Germinal center (tissue), 1 donor: ENCODE measurements at regions not wholly inside any gene's neighbourhood (a gene's known extent, or its start where the extent isn't known, plus 50 kb on each side); places are given as distances from the start of the nearest gene placed in this dataset.

Experiments
- DNase-seq: peaks from one replicate; pipeline ENCODE4 v3.0.0; 2012; ENCODE audit warnings: mixed read lengths, low spot score

DNA sequence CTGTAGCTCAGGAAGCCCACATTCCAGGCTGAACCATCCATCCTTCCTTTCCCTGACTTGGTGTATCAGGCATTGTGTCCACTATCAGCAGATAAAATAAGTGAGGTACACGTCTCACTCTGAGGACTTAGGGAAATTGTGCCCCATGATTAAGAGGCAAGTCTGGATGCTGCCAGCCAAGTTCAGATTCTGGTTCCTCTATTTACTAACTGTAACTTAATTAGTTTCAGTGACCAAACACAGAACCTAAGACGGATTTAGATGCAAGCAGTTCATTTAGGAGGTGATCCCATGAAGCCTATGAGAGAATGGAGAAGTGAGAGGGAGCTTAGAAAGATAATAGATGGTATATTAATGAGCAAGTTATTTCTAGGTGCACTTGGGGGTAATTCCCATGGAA is 56.6 kb upstream of the PACRGL start:
- DNase-seq = no peak

GRCh38 chr4:20645236-20645635 is 55.0 kb upstream of the PACRGL start:
- no peak for DNase-seq

DNA sequence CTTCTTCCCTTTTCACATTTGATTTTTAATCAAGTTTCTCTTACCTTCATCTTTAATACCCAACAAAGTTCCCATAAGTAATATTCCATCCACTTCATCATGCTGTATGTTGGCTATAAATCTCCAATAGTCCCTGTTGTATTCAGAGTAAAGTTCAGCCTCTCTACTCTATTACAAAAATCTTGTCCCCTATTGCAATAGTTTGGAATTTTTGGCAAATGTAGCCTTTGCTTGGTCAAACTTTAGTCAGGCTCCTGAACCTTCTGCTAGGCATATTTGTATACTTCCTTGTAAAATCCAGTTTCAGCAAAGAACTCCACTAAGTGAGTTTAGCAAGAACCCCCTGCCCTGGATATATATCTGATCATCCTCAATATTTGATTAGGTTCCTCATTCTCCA is 54.0 kb upstream of the PACRGL start:
- DNase-seq = no peak
